CMK (cell line): ENCODE measurements at regions not wholly inside any gene's neighbourhood (a gene's known extent, or its start where the extent isn't known, plus 50 kb on each side); places are given as distances from the start of the nearest gene placed in this dataset.
"Not testable (repeated sequence)": the region's sequence is repeated elsewhere in the genome, so short reads cannot be mapped to it uniquely, and the experiment has no call there.

ENCODE experiments used
- DNase-seq: peaks from one replicate; pipeline ENCODE4 v3.0.0-alpha.2; 2010; ENCODE audit warnings: low read depth

- no peak for DNase-seq
These were observed 1661.8 kb upstream of the SPRY2 start for GRCh38 chr13:82002710-82003109.

DNA sequence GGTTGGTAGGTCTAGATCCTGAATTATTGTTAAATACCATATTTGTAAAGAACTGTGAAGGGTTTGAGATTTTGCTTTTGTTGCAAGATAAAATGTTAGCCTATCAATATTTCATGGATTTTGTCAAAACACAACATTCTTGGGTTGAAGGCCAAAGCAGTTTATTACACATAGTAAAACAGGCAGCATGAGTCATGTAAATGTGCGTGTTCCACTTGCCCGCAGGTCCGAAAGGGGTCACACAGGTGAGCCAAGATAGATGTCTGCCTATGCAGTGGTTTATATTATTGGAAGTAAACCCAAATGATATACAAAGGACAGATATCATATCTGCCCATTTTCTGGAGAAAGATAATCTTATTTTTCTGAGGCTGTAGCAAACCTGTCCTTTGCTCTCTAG is 1654.4 kb upstream of the SPRY2 start:
- no peak for DNase-seq

GRCh38 chr13:81990652-81991051 is 1649.7 kb upstream of the SPRY2 start:
- DNase-seq, result no peak

GRCh38 chr13:81988567-81988966 is 1647.6 kb upstream of the SPRY2 start:
- DNase-seq, result no peak

DNA sequence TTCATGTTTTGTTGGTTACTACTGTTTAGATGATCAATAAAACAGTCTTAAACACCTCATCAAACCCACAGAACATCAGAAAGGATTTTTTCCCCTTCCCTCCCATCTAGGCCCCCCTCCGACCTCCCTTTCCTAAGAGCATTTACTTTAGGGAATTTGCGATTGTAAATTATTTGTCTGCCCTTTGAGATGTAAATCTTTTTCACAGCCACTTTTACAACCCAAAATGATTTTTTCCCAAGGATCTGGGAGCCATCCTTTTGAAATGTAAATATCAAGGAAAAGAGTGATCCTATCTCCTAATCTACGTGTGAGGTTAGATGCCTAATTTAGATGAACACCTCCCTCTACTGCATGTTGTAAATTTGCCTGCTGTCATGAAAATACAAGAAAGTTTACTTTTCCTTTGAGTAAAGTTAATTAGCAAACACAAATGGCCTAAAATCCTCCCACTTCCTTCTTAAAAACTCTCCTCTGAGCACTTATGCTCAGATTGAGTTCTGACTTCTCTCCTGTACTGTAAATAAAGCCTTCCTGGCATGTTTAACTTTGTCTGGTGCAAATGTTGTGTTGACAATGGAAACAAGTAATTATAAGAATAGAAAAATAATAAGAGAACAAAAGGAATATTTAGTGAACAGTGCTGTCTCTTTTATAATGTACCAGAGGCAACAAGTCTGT is 1646.9 kb upstream of the SPRY2 start:
- DNase-seq, result no peak

DNA sequence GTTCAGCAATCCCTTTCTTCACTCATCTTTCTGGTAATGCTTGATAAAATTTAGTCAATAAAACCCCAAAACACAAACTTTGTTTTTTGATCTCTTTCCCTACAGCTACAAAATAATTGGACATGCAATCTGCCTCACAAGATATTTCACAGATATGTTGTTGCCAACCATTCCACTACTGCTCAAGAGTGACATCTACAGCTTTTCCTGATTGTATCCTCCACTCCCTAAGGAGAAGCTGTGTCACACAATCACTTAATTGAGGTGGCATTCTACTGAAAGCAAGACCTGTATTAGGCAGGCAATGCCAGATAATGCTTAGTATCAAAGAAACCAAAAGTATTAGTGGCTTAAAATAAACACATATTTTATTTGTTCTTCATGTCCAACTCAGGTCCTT is 1646.2 kb upstream of the SPRY2 start:
- DNase-seq, result no peak

DNA sequence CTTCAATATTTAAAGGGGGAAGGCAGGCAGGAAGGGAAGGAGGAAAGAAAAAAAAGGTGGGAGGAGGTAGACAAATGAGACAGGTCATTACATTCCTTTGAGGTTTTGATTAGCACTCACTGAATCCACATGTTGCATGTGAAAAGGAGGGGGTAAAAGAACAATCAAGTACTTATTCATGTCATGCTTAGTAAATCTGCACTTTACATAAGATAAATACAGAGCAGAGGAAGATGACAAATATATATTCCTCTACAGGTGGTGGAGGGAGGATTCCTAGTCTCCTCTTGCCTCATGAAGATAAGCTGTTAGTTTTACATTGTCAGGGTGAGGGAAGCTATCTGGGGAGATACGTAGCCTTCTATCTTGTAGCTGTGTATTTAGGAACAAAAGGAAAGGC is 1645.4 kb upstream of the SPRY2 start:
- DNase-seq, result no peak

DNA sequence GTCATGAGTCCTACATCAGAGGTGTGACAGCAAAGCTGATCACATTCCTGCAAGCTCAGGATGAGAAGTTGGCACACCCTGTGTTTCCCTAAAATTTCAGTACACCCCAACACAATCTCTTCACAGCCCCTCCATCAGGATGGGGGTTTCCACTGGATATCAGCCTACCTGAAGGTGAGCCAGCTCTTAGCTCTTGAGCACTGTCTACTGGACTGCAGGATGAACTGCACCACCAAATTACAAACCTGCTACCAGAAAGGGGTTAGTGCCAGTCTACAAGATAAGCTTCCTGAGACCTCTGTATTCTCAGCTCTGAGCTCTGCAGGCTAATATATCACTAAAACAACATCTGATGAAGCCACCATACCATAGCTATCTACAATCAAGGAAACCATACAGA is 1616.2 kb upstream of the SPRY2 start:
- DNase-seq, result no peak

DNA sequence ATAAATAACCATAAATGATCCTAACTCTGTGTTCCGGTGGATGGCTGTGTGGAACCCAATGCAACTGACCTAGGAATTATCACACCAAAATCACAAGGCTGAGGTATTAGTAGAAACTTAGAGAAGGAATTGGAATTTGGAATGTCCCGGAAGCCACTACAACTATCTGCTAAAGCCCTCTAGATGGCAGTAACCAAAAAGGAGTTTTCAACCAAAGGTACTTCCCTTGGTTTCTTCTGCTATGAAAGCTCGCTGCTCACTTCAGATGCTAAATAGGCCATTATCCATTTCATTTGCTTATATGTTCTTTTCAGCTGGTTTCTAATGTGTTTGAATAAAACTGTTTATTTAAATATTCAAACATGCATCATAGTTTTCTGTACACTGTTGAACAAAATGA is 1589.1 kb upstream of the SPRY2 start:
- DNase-seq, result no peak

- no peak for DNase-seq
These were observed 1586.4 kb upstream of the SPRY2 start for GRCh38 chr13:81927347-81927746.

DNA sequence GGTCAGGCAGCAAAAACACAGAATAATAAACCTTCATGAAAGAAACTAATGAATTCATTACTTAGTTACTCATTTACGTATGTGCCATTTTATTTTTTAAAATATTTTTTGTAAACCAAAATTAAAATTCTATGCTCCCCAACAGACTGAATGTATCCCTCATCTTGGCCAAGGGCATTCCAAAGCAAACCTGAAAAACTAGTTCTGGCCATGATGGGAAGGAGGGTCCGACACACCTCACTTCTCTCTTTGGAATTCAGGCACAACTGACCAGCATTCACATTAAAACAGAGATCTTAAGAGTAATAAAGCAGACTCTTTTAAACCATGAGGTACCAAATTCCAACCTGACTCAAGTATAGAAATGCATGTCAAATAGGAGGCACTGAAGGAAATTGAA is 1576.9 kb upstream of the SPRY2 start:
- DNase-seq, result no peak

GRCh38 chr13:81916461-81916860 is 1575.5 kb upstream of the SPRY2 start:
- DNase-seq, result no peak

GRCh38 chr13:81907787-81908372 is 1567.0 kb upstream of the SPRY2 start:
- no peak for DNase-seq

GRCh38 chr13:81888855-81889254 is 1547.9 kb upstream of the SPRY2 start:
- no peak for DNase-seq

- DNase-seq, result no peak
These were observed 1534.0 kb upstream of the SPRY2 start for GRCh38 chr13:81874681-81875661.

DNA sequence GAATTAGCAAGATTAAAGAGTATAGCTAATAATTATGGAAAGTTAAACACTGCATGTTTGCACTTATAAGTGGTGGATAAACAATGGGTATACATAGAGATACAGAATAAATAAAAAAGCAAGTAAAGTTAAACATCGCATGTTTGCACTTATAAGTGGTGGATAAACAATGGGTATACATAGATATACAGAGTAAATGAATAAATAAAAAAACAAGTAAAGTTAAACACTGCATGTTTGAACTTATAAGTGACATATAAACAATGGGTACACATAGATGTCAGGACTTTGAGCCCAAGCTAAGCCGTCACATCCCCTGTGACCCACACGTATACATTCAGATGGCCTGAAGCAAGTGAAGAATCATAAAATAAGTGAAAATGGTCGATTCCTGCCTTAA is 1533.3 kb upstream of the SPRY2 start:
- no peak for DNase-seq

DNA sequence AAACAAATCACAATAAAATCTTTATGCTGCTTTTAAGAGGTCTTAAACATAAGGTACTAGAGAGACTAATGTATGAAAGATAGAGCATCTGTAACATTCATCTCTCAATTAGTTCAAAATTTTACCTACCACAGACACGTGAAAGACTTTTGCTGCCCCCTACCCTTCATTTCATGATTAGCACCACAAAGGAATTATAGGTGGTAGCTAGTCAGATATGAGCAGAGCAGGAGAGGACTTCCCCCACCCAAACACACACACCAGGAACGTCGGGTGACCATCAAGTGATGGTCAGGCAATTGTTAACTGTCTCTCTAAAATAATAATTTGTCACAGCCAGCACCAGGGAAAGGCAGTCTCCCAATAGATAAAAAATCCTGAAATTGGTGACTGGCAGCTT is 1531.7 kb upstream of the SPRY2 start:
- DNase-seq, result no peak

DNA sequence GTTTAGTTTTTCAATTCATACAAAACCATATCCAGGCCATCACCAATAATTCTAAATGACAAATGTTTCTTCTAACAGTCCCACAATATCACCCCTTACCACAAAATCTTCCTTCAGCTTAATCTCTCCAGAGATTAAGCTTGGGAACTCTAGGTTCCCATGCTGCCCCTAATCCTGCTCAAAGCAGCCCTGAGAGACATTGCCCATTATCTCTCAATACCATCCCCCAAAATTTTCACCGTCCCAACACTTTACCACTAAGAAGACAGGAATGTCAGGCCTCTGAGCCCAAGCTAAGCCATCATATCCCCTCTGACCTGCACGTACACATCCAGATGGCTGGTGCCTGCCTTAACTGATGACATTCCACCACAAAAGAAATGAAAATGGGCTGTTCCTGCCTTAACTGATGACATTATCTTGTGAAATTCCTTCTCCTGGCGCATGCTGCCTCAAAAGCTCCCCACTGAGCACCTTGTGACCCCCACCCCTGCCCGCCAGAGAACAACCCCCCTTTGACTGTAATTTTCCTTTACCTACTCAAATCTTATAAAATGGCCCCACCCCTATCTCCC is 1530.9 kb upstream of the SPRY2 start:
- not testable (repeated sequence) for DNase-seq

DNA sequence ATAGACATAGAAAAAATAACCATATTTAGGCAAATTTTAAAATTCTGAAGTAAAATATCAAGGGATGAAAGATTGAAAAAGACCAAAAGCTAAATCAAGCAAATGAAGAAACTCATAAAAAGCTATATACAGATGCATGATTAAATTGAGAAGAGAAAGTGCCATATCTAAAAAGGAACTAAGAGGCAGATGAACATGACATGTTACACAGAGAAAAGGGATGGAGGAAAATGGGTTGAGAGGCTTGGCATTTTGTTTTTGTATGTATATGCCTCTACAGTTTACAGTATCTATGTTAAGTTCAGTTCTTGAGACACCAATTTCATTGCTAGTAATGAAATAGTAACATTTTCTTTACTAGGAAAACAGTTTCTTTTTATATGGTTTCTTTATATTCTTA is 1507.4 kb upstream of the SPRY2 start:
- DNase-seq, result no peak

- no peak for DNase-seq
These were observed 1505.8 kb upstream of the SPRY2 start for GRCh38 chr13:81846771-81847170.

DNA sequence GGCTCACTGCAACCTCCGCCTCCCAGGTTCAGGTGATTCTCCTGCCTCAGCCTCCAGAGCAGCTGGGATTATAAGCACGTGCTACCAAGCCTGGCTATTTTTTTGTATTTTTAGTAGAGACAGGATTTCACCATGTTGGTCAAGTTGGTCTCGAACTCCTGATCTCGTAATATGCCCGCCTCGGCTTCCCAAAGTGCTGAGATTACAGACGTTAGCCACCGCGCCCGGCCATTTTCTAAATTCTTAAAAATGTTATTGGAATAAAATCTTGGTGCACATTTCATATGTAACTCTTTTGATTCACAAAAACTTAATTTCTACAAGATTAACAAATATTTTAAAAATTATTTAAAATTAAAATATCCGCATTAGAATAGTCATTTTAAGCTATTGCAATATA is 1480.3 kb upstream of the SPRY2 start:
- DNase-seq, result no peak

GRCh38 chr13:81800433-81800832 is 1459.5 kb upstream of the SPRY2 start:
- DNase-seq, result no peak

DNA sequence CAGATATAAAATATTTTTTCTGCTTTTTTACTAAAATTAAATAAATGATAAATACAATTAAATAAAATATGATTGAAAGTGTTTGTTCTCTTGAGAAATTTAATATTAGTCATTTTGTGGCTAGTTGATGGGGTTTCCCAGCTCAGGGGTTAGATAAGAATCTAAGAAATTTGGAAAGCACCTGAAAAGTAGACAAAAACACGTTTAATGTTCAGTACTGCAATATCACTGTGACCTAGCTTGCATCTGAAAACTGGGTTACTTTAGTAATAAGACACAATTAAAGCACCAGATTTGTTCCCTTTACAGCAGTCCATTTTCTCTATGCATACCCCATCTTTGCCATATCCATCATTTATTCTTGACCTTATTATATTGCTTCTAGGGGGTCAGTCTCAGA is 1454.8 kb upstream of the SPRY2 start:
- no peak for DNase-seq
